GM21825 (cell line): ENCODE measurements at regions not wholly inside any gene's neighbourhood (a gene's known extent, or its start where the extent isn't known, plus 50 kb on each side); places are given as distances from the start of the nearest gene placed in this dataset.
"Not testable (repeated sequence)": the region's sequence is repeated elsewhere in the genome, so short reads cannot be mapped to it uniquely, and the experiment has no call there.

Source experiments
- ATAC-seq: cut with Tn5 transposase; IDR thresholded peaks from one replicate; pipeline ENCODE4 v1.9.1; 2021; ENCODE audit warnings: mild to moderate bottlenecking, moderate library complexity; ENCODE audit not compliant: unreplicated experiment

DNA sequence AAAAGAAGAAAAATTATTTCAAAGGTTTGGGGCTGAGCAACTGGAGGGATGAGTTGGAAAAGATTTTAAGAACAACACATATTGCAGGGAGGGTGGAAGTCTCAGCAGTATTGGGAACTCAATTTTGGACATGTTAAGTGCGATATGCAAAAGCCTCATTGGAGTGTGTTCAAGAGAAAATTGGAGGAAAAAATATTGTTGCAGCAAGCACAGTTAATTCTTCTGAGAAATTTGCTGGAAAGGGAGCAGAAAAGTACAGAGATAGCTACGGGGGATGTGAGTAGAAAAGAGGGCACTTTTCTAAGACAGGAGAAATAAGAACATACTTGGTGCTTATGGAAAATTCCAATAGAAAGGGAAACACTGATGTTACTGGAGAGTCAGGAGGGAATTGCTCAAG lies 59.8 kb upstream of the MAGI2 start:
- ATAC-seq = no peak

DNA sequence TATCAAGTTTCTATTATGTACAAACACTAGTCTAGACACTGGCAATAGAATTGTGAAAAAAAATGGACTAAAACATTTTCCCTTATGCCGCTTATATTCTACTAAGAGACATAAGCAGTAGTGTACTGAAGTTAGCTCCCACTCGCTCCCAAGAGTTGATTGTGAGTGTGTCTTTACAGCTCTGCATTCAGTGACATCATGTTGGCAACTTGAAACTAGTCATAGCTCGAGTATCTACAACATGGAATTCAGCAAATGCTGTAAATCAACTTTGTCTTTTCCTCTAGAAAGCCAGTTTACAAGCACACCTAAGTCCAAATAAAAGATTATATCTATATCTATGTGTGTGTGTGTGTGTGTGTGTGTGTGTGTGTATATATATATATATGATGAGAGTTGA lies 58.8 kb upstream of the MAGI2 start:
- ATAC-seq = no peak

DNA sequence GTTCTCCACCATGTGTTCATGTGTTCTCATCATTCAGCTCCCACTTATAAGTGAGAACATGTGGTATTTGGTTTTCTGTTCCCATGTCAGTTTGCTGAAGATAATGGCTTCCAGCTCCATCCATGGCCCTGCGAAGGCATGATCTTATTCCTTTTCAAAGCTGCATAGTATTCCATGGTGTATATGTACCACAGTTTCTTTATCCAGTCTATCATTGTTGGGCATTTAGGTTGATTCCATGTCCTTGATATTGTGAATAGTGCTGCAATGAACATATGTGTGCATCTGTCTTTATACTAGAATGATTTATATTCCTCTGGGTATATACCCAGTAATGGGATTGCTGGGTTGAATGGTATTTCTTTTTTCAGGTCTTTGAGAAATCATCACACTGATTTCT lies 57.6 kb upstream of the MAGI2 start:
- not testable (repeated sequence) for ATAC-seq

GRCh38 chr7:79507131-79507530 lies 53.7 kb upstream of the MAGI2 start:
- ATAC-seq = no peak

DNA sequence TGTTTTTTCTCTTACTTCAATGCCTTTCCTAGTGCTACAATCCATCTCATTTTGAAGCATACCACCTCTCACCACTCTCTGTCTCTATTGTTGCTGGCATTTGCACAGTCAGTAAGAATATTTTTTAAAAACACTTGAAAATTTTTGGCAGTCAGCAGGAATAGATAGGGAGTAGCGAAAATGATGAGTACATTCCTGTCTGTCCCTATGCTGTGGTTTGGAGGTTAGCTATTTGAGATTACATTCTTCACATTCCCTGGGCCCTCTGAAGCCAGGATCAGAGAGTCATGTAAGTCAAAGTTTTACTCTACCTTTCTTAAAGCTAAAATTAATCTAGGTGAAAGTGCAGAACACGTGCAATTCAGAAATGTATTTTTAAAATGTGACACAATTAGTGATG lies 53.0 kb upstream of the MAGI2 start:
- ATAC-seq = no peak

GRCh38 chr7:79504607-79505389 lies 51.3 kb upstream of the MAGI2 start:
- ATAC-seq = no peak
